Stimulated activated CD4-positive, alpha-beta T cell treated with anti-CD3 and anti-CD28 coated beads, Interleukin-12 subunit alpha, Interleukin-12 subunit beta, amount 100 ng/mL, for 4 hours (primary cell): ENCODE measurements at regions not wholly inside any gene's neighbourhood (a gene's known extent, or its start where the extent isn't known, plus 50 kb on each side); places are given as distances from the start of the nearest gene placed in this dataset.

Experiments
- DNase-seq: peaks from one replicate; pipeline ENCODE4 v3.0.0-alpha.2; 2020

DNA sequence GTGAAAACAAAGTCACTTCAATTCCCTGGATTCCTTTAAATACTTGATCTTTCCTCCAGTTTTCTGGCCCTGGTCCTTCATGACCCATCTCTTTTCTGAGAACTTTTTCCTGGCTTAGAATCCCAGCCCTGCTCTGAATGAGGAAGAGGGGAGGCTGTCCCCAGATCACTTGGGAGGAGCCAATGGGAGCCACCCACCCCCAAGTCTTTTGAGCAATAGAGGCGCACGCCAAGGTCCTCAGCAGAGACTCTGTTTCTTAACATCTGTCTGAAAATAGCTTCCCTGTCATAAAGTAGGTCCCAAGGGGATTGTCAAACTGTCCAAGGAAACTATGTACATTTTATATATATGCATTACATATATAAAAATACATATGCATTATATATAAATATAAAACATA lies 126.8 kb downstream of the ADRA2A start:
- no peak for DNase-seq

- DNase-seq: no peak
Observed at GRCh38 chr10:111204838-111205237, 128.0 kb downstream of the ADRA2A start.

- no peak for DNase-seq
Observed at GRCh38 chr10:111206521-111206920, 129.7 kb downstream of the ADRA2A start.

- DNase-seq: peak; percentile 6
Observed at GRCh38 chr10:111207500-111207899, 130.7 kb downstream of the ADRA2A start.

DNA sequence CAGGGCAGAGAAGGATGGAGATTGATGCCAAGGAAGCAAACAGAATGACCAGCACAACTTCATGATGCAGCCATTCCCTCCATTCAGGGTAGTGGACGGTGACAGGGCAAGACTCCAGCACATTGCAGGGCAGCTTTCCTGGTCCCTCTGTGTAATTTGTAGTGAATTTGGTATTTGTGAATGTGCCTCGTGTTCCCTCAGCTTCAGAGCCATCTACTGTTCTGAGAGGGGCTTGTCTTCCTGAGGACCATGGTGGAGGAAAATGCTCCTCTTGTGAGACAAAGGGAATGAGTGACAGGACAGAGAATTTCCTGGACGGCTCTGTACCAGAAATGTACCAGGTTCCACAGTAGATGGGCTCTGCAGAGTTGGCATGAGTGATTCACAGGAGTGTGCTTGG lies 132.1 kb downstream of the ADRA2A start:
- no peak for DNase-seq

DNA sequence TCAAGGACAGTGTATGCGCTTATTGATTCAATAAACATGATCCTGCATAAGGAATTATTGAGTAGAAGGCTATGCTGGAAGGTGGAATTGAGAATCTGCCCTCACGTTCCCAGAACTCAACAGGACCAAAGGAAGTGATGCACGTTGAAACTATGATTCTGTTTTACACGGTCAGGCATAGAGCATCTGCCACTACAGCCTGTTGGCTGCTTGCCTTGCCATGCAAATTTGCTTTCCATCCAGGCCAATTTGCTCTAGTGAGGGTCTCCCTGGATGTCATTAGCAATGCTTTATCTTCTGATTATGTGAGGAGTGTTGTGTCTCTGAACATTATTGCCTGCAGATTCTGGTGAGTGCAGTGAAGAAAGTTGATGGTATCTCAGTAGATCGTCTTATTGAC lies 132.9 kb downstream of the ADRA2A start:
- DNase-seq: no peak

DNA sequence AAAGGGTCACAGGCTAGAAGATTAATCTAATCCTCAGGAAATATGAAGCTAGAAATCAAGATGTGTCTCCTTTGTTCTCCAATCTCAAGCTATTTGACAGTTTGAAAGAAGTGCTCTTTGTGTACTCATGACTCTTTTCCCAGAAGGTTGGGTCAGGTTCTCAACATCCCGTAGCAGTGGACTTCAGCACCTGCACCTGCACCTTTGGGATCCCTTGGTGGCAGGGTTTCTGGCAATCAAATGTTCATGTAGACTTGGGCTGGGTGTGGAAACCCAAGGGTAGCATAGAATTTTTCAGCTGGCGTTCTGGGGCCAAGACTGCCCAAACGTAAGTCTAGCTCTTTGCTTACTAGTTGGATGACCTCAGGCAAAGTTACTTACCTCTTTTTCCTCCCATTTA lies 134.4 kb downstream of the ADRA2A start:
- no peak for DNase-seq

DNA sequence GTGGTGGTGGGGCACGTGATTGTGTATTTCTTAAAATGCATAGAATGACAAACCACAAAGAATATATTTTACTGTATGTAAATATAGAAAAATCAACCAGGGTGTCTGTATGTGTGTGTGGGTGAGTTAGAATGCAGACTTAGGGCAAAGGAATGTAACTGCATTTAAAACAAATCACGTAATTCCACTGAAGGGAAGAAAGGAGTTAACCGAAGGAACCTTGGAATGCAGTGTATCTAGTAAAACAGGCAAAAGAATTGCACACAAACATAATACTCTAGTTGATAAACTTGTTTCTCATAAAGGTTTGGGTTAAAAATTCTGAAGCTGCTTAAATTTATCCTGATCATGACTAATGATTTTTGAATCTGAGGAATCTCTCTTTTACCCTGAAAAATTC lies 134.9 kb downstream of the ADRA2A start:
- no peak for DNase-seq

GRCh38 chr10:111221682-111222480 lies 145.1 kb downstream of the ADRA2A start:
- DNase-seq: no peak

DNA sequence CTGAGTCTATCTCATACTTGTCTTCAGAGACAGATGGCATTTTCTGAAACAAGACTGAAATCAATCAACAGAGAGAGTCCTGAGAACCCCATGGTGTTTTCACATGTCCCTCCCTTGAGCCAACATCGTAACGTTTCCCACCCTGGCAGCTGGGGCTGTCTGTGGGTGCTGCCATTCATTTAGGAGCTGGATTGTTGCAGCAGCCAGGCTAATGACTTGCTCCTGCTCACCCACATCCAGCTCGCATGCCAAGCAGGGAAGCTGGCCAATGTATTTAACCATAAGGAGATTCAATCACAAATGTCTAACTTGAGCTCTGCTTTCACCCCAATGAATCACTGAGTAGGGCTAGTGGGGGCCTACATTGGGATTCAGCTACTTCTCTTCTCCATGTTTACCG lies 146.1 kb downstream of the ADRA2A start:
- no peak for DNase-seq

DNA sequence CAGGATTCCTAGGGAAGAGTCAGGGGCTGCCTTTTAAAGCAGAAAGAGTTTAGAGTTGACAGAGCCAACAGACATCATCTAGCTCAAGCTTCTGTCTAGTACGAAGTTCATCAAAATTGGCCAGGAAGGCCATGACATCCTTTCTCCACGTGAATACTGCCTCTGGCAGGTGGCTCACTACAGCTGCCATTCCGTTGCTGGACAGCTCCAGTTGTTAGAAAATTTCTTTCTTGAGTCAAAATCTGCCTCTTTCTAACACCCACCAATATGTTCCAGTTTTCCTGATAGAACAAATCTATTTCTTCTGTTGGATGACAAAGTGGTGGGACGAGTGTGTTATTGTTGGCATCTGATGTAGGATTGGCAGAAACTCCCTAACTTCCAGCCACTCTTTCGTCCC lies 154.9 kb downstream of the ADRA2A start:
- DNase-seq: no peak

DNA sequence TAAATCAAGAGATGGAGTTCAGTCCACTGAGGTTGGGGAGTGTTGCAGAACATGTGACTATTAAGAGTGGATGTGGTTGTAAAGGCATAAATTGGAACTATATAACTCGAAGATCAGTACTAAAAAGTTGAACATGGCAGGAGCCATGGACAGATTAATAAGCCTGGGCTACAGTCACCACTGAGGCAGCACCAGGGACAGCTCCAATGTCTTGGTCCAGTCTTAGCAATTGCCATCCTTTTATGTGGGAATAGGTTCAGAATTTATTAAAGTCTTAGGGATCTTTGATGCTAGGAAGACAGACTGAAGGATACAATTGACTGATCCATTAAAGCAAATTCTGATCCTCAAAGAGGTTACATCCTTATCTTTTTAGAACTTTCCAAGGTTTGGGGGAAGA lies 156.6 kb downstream of the ADRA2A start:
- DNase-seq: no peak

GRCh38 chr10:111234234-111234913 lies 157.5 kb downstream of the ADRA2A start:
- no peak for DNase-seq

- DNase-seq: no peak
Observed at GRCh38 chr10:111234914-111235302, 158.1 kb downstream of the ADRA2A start.

- DNase-seq: no peak
Observed at GRCh38 chr10:111240348-111240747, 163.5 kb downstream of the ADRA2A start.

DNA sequence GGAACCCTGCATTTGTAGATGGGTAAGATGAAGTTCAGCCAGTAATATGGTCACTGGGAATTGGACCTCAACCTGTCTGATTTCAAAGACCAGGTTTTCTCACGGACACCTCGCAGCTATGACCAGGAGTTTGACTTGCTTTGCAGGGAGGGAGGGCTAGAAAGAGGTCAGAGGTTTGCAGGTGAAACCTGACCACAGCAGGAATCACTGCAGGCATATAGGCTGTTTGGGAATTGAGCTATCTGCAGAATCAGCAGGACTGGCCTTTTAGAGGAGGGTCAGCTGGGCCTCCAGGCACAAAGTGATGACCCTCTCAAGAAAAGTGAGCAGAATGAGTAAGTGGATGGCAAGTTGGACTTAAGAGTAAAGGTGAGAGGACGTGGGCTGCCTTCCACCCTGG lies 166.3 kb downstream of the ADRA2A start:
- no peak for DNase-seq

- DNase-seq: no peak
Observed at GRCh38 chr10:111246136-111246535, 169.3 kb downstream of the ADRA2A start.

- DNase-seq: no peak
Observed at GRCh38 chr10:111246814-111247452, 170.1 kb downstream of the ADRA2A start.

DNA sequence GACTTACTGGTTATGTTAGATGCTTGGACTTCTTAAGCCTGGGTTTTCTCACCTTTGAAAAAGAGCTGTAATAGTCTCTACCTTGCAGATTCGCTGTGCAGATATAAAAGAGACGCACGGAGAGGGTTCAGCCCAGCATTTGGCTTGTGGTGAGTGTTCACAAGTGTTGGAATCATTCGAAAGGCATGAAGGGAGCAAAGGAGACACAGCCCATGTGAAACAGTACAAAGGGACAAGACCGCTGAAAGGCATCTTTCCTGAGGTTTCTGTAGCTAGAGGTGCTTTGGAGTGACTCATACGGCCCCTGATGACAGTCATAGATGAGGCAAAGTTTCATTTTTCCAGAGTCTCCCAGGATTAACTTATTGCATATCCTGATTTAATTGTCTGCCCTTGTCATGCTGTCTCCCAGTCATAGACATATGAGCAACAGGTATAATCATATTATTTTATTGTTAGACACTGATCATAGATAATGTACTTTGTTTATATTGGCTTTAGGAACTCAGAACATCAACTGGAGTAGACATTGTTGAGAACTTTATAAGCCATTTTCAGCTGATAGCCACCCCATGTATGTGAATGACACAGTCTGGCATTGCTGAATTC lies 171.1 kb downstream of the ADRA2A start:
- DNase-seq: no peak

GRCh38 chr10:111249925-111250324 lies 173.1 kb downstream of the ADRA2A start:
- DNase-seq: no peak

- no peak for DNase-seq
Observed at GRCh38 chr10:111261081-111261615, 184.3 kb downstream of the ADRA2A start.

GRCh38 chr10:111265341-111265740 lies 188.5 kb downstream of the ADRA2A start:
- no peak for DNase-seq

- no peak for DNase-seq
Observed at GRCh38 chr10:111266165-111266564, 189.3 kb downstream of the ADRA2A start.
